Heart right ventricle (tissue), 16 donors: ENCODE measurements at regions not wholly inside any gene's neighbourhood (a gene's known extent, or its start where the extent isn't known, plus 50 kb on each side); places are given as distances from the start of the nearest gene placed in this dataset.

Experiments
- ATAC-seq, 8 donors: fragments of 200-7000 bp; cut with Tn5 transposase; one replicate each; pipeline ENCODE4 v1.9.1; 2020; ENCODE audit warnings: mild to moderate bottlenecking in 8 of 8, moderate library complexity in 8 of 8, moderate number of reproducible peaks in 1 of 8
- DNase-seq, 2 donors: peaks; one replicate each; pipeline ENCODE4 v3.0.0-alpha.2; 2020
- H3K27ac ChIP-seq, 10 donors: fragments of 200-600 bp; sonication (generic) in 2 of 10; one replicate each; pipeline versions ENCODE4 v1.5.0 to v1.8.0; 2020 to 2022; ENCODE audit warnings: mild to moderate bottlenecking in 3 of 10
- H3K27me3 ChIP-seq, 7 donors: fragments of 200-600 bp; one replicate each; pipeline ENCODE4 v1.8.0; 2021 to 2022; ENCODE audit warnings: mild to moderate bottlenecking in 2 of 7
- H3K36me3 ChIP-seq, 9 donors: fragments of 200-600 bp; sonication (generic) in 1 of 9; one replicate each; pipeline versions ENCODE4 v1.5.0 to v1.8.0; 2020 to 2022; ENCODE audit warnings: mild to moderate bottlenecking in 2 of 9
- H3K4me1 ChIP-seq, 9 donors: fragments of 200-600 bp; sonication (generic) in 1 of 9; one replicate each; pipeline versions ENCODE4 v1.5.0 to v1.8.0; 2020 to 2022; ENCODE audit warnings: mild to moderate bottlenecking in 4 of 9
- H3K4me3 ChIP-seq, 10 donors: fragments of 200-600 bp; sonication (generic) in 2 of 10; one replicate each; pipeline versions ENCODE4 v1.5.0 to v1.8.0; 2020 to 2022; ENCODE audit warnings: mild to moderate bottlenecking in 7 of 10, moderate library complexity in 2 of 10
- H3K9me3 ChIP-seq, 11 donors: fragments of 200-600 bp in 10 of 11; sonication (generic) in 2 of 11; one replicate each; pipeline versions ENCODE4 v1.5.0 to v1.8.0; 2013 to 2022; ENCODE audit warnings: mild to moderate bottlenecking in 2 of 11, control low read depth in 1 of 11, moderate library complexity in 1 of 11
- CTCF ChIP-seq, 9 donors: fragments of 200-600 bp; sonication (generic) in 2 of 9; IDR thresholded peaks; one replicate each; pipeline versions ENCODE4 v1.5.0 to v1.8.0; 2021 to 2022; ENCODE audit warnings: antibody characterized with exemption in 9 of 9, mild to moderate bottlenecking in 5 of 9, moderate library complexity in 1 of 9
- WGBS, 2 donors: extraction: QIAGEN DNeasy Blood & Tissue Kit; methylation state at CpG; one replicate each; pipeline ENCODE4 v1.1.7; 2013; ENCODE audit warnings: inconsistent platforms in 1 of 2; 5-methylcytosine and 5-hydroxymethylcytosine counted together
- intact Hi-C, 10 donors: fragments of 100-400 bp; cut with DNase I; formaldehyde crosslinking; loops; one replicate each; pipeline versions ENCODE4 v1.11.1 to v1.14.2; 2022
- donor health status: Arrhythmogenic right ventricular cardiomyopathy.
- donor health status: ischemic (EF 13 %, LVEDD 7.1; RV severe dilation, severe dysfunction).
- donor health status: healthy with polysubstance abuse.
- donor health status: DM: no; HTN: yes; CAD: no.
- donor health status: DM: no; HTN: no; CAD: no.
- donor health status: ischemic (EF 25% LVEDD 6.9; RV normal size, moderate dysfunction).
- donor health status: ischemic (EF 25% LVEDD 5.7; RV mildly dilated, moderate dysfunction).
- donor health status: healthy.
- donor health status: DM: yes; HTN: yes; CAD: no.
- donor health status: Ischemic cardiomyopathy.
- donor health status: ischemic (EF 35%, LVEDD 5.7; RV mildly dilated, moderate dysfunction).
- donor health status: nonischemic (EF 11% LVEDD 7.7; RV severe dilation, severe dysfunction).
- donor health status: DM: yes; HTN: yes; CAD: no.
- donor health status: PGD.
- donor health status: ischemic (EF 29% LVEDD 5.4; RV normal size, mild dysfunction).
- donor health status: nonischemic (EF 23%, LVEDD 6.1; RV moderate dilation, normal function).

GRCh38 chr16:6031102-6031501, 933.5 kb upstream of the EEF2KMT start:
- 65 to 77% methylated on average over 5 of the region's 5 CpGs for whole genome bisulfite sequencing, 2 donors
- Histone ChIP-seq H3K27me3 (peaks cover 0 to 6% (median 0%) of the 10 kb centered on the region in 7 donors), H3K36me3 (no peaks in the 10 kb centered on the region), H3K27ac (no peak overlapping the region), H3K9me3 (peaks cover 0 to 4% (median 0%) of the 10 kb centered on the region in 11 donors), H3K4me3 (no peak overlapping the region), H3K4me1 (no peaks in the 10 kb centered on the region)
- ATAC-seq: no peak
- no peak for TF ChIP-seq CTCF (IDR thresholded peaks at IDR 0.05)
- DNase-seq: no peak
- intact Hi-C loops: no loop called here

GRCh38 chr16:6027733-6028132, 930.1 kb upstream of the EEF2KMT start:
- Histone ChIP-seq H3K4me1 (no peaks in the 10 kb centered on the region), H3K36me3 (no peaks in the 10 kb centered on the region), H3K27me3 (peaks cover 0 to 18% (median 0%) of the 10 kb centered on the region in 7 donors), H3K9me3 (no peaks in the 10 kb centered on the region), H3K4me3 (no peak overlapping the region), H3K27ac (no peak overlapping the region)
- ATAC-seq: no peak
- DNase-seq: no peak
- intact Hi-C loops: no loop called here
- 64 to 67% methylated on average over 7 of the region's 7 CpGs for WGBS, 2 donors
- no peak for TF ChIP-seq CTCF (IDR thresholded peaks at IDR 0.05)

- WGBS, 2 donors: 78 to 79% methylated on average over 14 of the region's 14 CpGs
- Histone ChIP-seq H3K27me3 (peaks cover 11 to 54% (median 40%) of the 10 kb centered on the region in 7 donors), H3K4me1 (peaks cover 0 to 6% (median 0%) of the 10 kb centered on the region in 9 donors), H3K9me3 (no peaks in the 10 kb centered on the region), H3K36me3 (no peaks in the 10 kb centered on the region), H3K4me3 (no peak overlapping the region), H3K27ac (no peak overlapping the region)
- no peak for ATAC-seq
- intact Hi-C loops: no loop called here
- DNase-seq: no peak
- no peak for TF ChIP-seq CTCF (IDR thresholded peaks at IDR 0.05)
Measured at GRCh38 chr16:6023449-6023848, 925.9 kb upstream of the EEF2KMT start.

GRCh38 chr16:6021276-6021943, 923.8 kb upstream of the EEF2KMT start:
- intact Hi-C loops: no loop called here
- no peak overlapping the region for H3K27ac ChIP-seq
- H3K27me3 ChIP-seq: peaks cover 11 to 68% (median 48%) of the 10 kb centered on the region in 7 donors
- H3K9me3 ChIP-seq: no peaks in the 10 kb centered on the region
- H3K36me3 ChIP-seq: no peaks in the 10 kb centered on the region
- no peak for DNase-seq
- H3K4me1 ChIP-seq: peaks cover 0 to 6% (median 0%) of the 10 kb centered on the region in 9 donors
- no peak for TF ChIP-seq CTCF (IDR thresholded peaks at IDR 0.05)
- ATAC-seq: no peak
- WGBS, 2 donors: 46 to 47% methylated on average over 9 of the region's 9 CpGs
- no peak overlapping the region for H3K4me3 ChIP-seq
